ENCODE measurements at regions not wholly inside any gene's neighbourhood (a gene's known extent, or its start where the extent isn't known, plus 50 kb on each side); places are given as distances from the start of the nearest gene placed in this dataset.

DNA sequence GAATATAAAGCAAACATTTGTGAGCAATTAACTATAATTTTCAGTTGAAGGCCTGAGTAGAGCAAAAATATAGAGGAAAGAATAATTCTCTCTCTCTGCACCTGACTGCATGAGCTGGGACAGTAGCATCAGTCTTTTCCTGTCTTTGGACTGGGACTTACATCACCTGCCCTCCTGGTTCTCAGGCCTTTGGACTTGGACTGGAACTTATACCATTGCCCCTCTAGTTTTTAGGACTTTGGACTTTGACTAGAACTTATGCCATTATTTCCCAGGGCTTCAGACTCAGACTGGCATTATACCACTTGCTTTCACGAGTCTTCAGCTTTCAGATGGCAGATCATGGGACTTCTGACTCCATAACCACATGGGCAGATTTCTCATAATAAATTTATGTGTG is 81.0 kb upstream of the SLC25A13 start:
- no peak overlapping the region for H2AFZ ChIP-seq (ENCODE audit: insufficient read depth, low read length, poor library complexity)
- no peak overlapping the region for H3K23ac ChIP-seq (ENCODE audit: low read length)
- no peaks in the 10 kb centered on the region for H3K4me1 ChIP-seq (ENCODE audit: control insufficient read depth in 1 of 2, insufficient read depth in 2 of 2, low read length in 2 of 2)
- no peak overlapping the region for H4K91ac ChIP-seq (ENCODE audit: low read depth, low read length)
- H3K14ac ChIP-seq (ENCODE audit: low read length) = no peak overlapping the region
- no peak overlapping the region for H2BK12ac ChIP-seq (ENCODE audit: low read length)
- H3K27ac ChIP-seq (ENCODE audit: low read depth, low read length) = no peak overlapping the region
- H3K4me3 ChIP-seq (ENCODE audit: low read depth, low read length) = no peak overlapping the region
- no peaks in the 10 kb centered on the region for H3K27me3 ChIP-seq (ENCODE audit: insufficient read depth, low read length)
- H4K8ac ChIP-seq (ENCODE audit: low read depth, low read length) = no peak overlapping the region
- no peaks in the 10 kb centered on the region for H3K79me1 ChIP-seq (ENCODE audit: low read length)
- H3K79me2 ChIP-seq (ENCODE audit: control insufficient read depth, insufficient read depth, low read length, poor library complexity) = no peaks in the 10 kb centered on the region
- no peak overlapping the region for H3K18ac ChIP-seq (ENCODE audit: low read length)
- no peak overlapping the region for H2AK5ac ChIP-seq (ENCODE audit: low read length)
- H4K12ac ChIP-seq (ENCODE audit: low read depth, low read length) = no peak overlapping the region
- no peak overlapping the region for H3K4ac ChIP-seq (ENCODE audit: low read depth, low read length)
- no peak overlapping the region for H3K4me2 ChIP-seq (ENCODE audit: low read length)
- H2BK5ac ChIP-seq (ENCODE audit: low read depth, low read length, poor library complexity) = no peak overlapping the region
- no peaks in the 10 kb centered on the region for H3K9me3 ChIP-seq (ENCODE audit: insufficient read depth, low read depth, low read length)
- no peak overlapping the region for H2BK120ac ChIP-seq (ENCODE audit: insufficient read depth, low read length, poor library complexity)
- no peak overlapping the region for H3K9ac ChIP-seq (ENCODE audit: low read length)
- no peak for DNase-seq
- WGBS (ENCODE audit: extremely low coverage, insufficient coverage, insufficient read length) = no CpG with 5 or more reads among the region's 1 CpG
- no peaks in the 10 kb centered on the region for H3K36me3 ChIP-seq (ENCODE audit: control insufficient read depth in 1 of 2, insufficient read depth in 2 of 2, low read length in 2 of 2)

DNA sequence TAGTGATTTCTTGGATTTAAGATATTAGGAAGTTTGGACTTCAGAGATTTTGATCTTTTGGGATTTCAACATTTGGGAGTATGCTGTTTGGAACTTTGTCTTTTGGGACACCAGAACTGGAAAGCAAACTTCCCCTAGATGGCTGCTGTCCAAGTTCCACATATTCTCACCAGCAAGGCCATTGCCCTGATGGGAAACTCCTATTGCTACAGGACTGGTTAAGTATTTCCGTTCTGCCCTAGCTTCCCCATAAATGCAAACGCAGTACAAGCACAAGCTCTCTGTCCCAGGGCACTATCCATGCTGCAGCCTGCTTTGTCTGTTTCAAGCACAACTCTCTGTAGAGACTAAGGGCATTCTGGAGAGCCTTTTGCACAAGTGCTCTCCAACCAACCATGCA is 79.3 kb upstream of the SLC25A13 start:
- Histone ChIP-seq H2AK5ac (ENCODE audit: low read length) (no peak overlapping the region), H2AFZ (ENCODE audit: insufficient read depth, low read length, poor library complexity) (no peak overlapping the region), H3K4ac (ENCODE audit: low read depth, low read length) (no peak overlapping the region), H3K79me2 (ENCODE audit: control insufficient read depth, insufficient read depth, low read length, poor library complexity) (no peaks in the 10 kb centered on the region), H2BK12ac (ENCODE audit: low read length) (no peak overlapping the region), H3K27me3 (ENCODE audit: insufficient read depth, low read length) (no peaks in the 10 kb centered on the region), H3K4me1 (ENCODE audit: control insufficient read depth in 1 of 2, insufficient read depth in 2 of 2, low read length in 2 of 2) (no peaks in the 10 kb centered on the region), H3K27ac (ENCODE audit: low read depth, low read length) (no peak overlapping the region), H4K12ac (ENCODE audit: low read depth, low read length) (no peak overlapping the region), H2BK5ac (ENCODE audit: low read depth, low read length, poor library complexity) (no peak overlapping the region), H3K36me3 (ENCODE audit: control insufficient read depth in 1 of 2, insufficient read depth in 2 of 2, low read length in 2 of 2) (no peaks in the 10 kb centered on the region), H3K14ac (ENCODE audit: low read length) (no peak overlapping the region), H3K9ac (ENCODE audit: low read length) (no peak overlapping the region), H3K9me3 (ENCODE audit: insufficient read depth, low read depth, low read length) (no peaks in the 10 kb centered on the region), H4K91ac (ENCODE audit: low read depth, low read length) (no peak overlapping the region), H2BK120ac (ENCODE audit: insufficient read depth, low read length, poor library complexity) (no peak overlapping the region), H3K18ac (ENCODE audit: low read length) (no peak overlapping the region), H3K79me1 (ENCODE audit: low read length) (no peaks in the 10 kb centered on the region), H3K23ac (ENCODE audit: low read length) (no peak overlapping the region), H3K4me2 (ENCODE audit: low read length) (no peak overlapping the region), H4K8ac (ENCODE audit: low read depth, low read length) (no peak overlapping the region), H3K4me3 (ENCODE audit: low read depth, low read length) (no peak overlapping the region)
- peak in 1 of 2 donors; percentile 0 for DNase-seq
- WGBS (ENCODE audit: extremely low coverage, insufficient coverage, insufficient read length) = no CpG with 5 or more reads among the region's 2 CpGs

DNA sequence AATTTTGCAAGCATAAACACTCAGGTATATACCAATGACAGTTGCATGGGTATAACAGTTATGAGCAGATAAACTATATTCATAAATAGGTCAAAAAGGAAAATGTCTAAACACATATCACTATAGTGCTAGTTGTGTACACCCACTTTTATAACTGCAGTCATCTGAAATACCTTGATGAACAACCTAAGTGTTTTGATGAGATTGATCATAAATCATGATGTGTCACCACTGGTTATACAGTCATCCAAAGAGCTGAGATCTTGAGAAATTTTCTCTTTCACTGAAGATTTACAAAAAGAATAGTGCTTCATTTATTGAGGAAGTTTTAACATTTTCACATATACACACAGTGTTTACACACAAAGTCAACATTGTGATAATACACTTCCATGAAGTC is 78.6 kb upstream of the SLC25A13 start:
- Histone ChIP-seq H3K9ac (ENCODE audit: low read length) (no peak overlapping the region), H4K91ac (ENCODE audit: low read depth, low read length) (no peak overlapping the region), H2AFZ (ENCODE audit: insufficient read depth, low read length, poor library complexity) (no peak overlapping the region)

DNA sequence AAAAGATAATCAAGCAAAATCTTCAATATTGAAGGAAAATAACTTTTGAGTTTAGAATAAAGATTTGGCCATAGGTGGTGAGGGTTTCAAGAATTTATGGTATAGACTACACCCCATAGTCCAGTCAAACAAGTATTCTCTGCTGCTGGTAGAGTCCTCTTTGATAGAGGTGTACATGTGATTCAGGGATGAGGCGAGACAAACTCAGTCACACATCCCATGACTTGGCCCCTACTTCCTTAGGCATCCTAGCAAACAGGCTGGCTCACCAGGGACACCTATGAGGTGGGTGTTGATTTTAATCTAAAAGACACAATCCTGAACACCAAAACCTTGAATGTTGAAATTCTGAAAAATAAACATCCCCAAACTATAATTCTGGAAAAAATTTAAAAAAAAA is 78.1 kb upstream of the SLC25A13 start:
- H3K36me3 ChIP-seq (ENCODE audit: control insufficient read depth in 1 of 2, insufficient read depth in 2 of 2, low read length in 2 of 2) = no peaks in the 10 kb centered on the region
- H2BK120ac ChIP-seq (ENCODE audit: insufficient read depth, low read length, poor library complexity) = no peak overlapping the region
- H2AFZ ChIP-seq (ENCODE audit: insufficient read depth, low read length, poor library complexity) = no peak overlapping the region
- no peak overlapping the region for H2BK5ac ChIP-seq (ENCODE audit: low read depth, low read length, poor library complexity)
- H3K9ac ChIP-seq (ENCODE audit: low read length) = no peak overlapping the region
- no peaks in the 10 kb centered on the region for H3K4me1 ChIP-seq (ENCODE audit: control insufficient read depth in 1 of 2, insufficient read depth in 2 of 2, low read length in 2 of 2)
- H3K27ac ChIP-seq (ENCODE audit: low read depth, low read length) = no peak overlapping the region
- H2BK12ac ChIP-seq (ENCODE audit: low read length) = no peak overlapping the region
- H3K27me3 ChIP-seq (ENCODE audit: insufficient read depth, low read length) = no peaks in the 10 kb centered on the region
- no peak overlapping the region for H3K4ac ChIP-seq (ENCODE audit: low read depth, low read length)
- H4K91ac ChIP-seq (ENCODE audit: low read depth, low read length) = no peak overlapping the region
- H3K79me1 ChIP-seq (ENCODE audit: low read length) = no peaks in the 10 kb centered on the region
- H3K18ac ChIP-seq (ENCODE audit: low read length) = no peak overlapping the region
- H3K14ac ChIP-seq (ENCODE audit: low read length) = no peak overlapping the region
- no peak overlapping the region for H2AK5ac ChIP-seq (ENCODE audit: low read length)
- no peak overlapping the region for H4K12ac ChIP-seq (ENCODE audit: low read depth, low read length)
- no peak overlapping the region for H3K4me2 ChIP-seq (ENCODE audit: low read length)
- H3K9me3 ChIP-seq (ENCODE audit: insufficient read depth, low read depth, low read length) = no peaks in the 10 kb centered on the region
- WGBS (ENCODE audit: extremely low coverage, insufficient coverage, insufficient read length) = no CpG with 5 or more reads among the region's 1 CpG
- no peak overlapping the region for H4K8ac ChIP-seq (ENCODE audit: low read depth, low read length)
- H3K23ac ChIP-seq (ENCODE audit: low read length) = no peak overlapping the region
- no peak overlapping the region for H3K4me3 ChIP-seq (ENCODE audit: low read depth, low read length)
- no peaks in the 10 kb centered on the region for H3K79me2 ChIP-seq (ENCODE audit: control insufficient read depth, insufficient read depth, low read length, poor library complexity)
- DNase-seq = no peak

More for the DNA sequence above, 78.6 kb upstream of the SLC25A13 start:
- Histone ChIP-seq H3K27ac (ENCODE audit: low read depth, low read length) (no peak overlapping the region), H3K79me1 (ENCODE audit: low read length) (no peaks in the 10 kb centered on the region), H2BK5ac (ENCODE audit: low read depth, low read length, poor library complexity) (no peak overlapping the region), H3K79me2 (ENCODE audit: control insufficient read depth, insufficient read depth, low read length, poor library complexity) (no peaks in the 10 kb centered on the region), H3K27me3 (ENCODE audit: insufficient read depth, low read length) (no peaks in the 10 kb centered on the region), H2BK12ac (ENCODE audit: low read length) (no peak overlapping the region), H3K4ac (ENCODE audit: low read depth, low read length) (no peak overlapping the region), H3K4me3 (ENCODE audit: low read depth, low read length) (no peak overlapping the region), H3K4me1 (ENCODE audit: control insufficient read depth in 1 of 2, insufficient read depth in 2 of 2, low read length in 2 of 2) (no peaks in the 10 kb centered on the region), H3K23ac (ENCODE audit: low read length) (no peak overlapping the region), H3K9me3 (ENCODE audit: insufficient read depth, low read depth, low read length) (no peaks in the 10 kb centered on the region), H4K12ac (ENCODE audit: low read depth, low read length) (no peak overlapping the region), H3K36me3 (ENCODE audit: control insufficient read depth in 1 of 2, insufficient read depth in 2 of 2, low read length in 2 of 2) (no peaks in the 10 kb centered on the region), H2AK5ac (ENCODE audit: low read length) (no peak overlapping the region), H3K14ac (ENCODE audit: low read length) (no peak overlapping the region), H4K8ac (ENCODE audit: low read depth, low read length) (no peak overlapping the region), H3K18ac (ENCODE audit: low read length) (no peak overlapping the region), H2BK120ac (ENCODE audit: insufficient read depth, low read length, poor library complexity) (no peak overlapping the region), H3K4me2 (ENCODE audit: low read length) (no peak overlapping the region)
- no peak for DNase-seq
